ENCODE measurements at regions not wholly inside any gene's neighbourhood (a gene's known extent, or its start where the extent isn't known, plus 50 kb on each side); places are given as distances from the start of the nearest gene placed in this dataset.
"Not testable (repeated sequence)": the region's sequence is repeated elsewhere in the genome, so short reads cannot be mapped to it uniquely, and the experiment has no call there.

- TF ChIP-seq MYC (IDR thresholded peaks at IDR 0.05; ENCODE audit: low read depth, low read length) = no peak
- TF ChIP-seq MAX (IDR thresholded peaks at IDR 0.05; ENCODE audit: low read depth, low read length) = no peak
- no peak for TF ChIP-seq CTCF (IDR thresholded peaks at IDR 0.05; ENCODE audit: low read depth, low read length)
- no peak for TF ChIP-seq POLR2A (IDR thresholded peaks at IDR 0.05; ENCODE audit: extremely low read depth, insufficient read length)
- no peak for DNase-seq (ENCODE audit: low read depth)
- no peak overlapping the region for H3K4me3 ChIP-seq (ENCODE audit: low read depth, low read length)
Measured at GRCh38 chr1:30162565-30162964, 560.8 kb downstream of the MATN1 start.

GRCh38 chr1:30161953-30162352, 561.4 kb downstream of the MATN1 start:
- H3K4me3 ChIP-seq (ENCODE audit: low read depth, low read length) = no peak overlapping the region
- no peak for TF ChIP-seq CTCF (IDR thresholded peaks at IDR 0.05; ENCODE audit: low read depth, low read length)
- TF ChIP-seq POLR2A (IDR thresholded peaks at IDR 0.05; ENCODE audit: extremely low read depth, insufficient read length) = no peak
- no peak for TF ChIP-seq MYC (IDR thresholded peaks at IDR 0.05; ENCODE audit: low read depth, low read length)
- no peak for TF ChIP-seq MAX (IDR thresholded peaks at IDR 0.05; ENCODE audit: low read depth, low read length)
- no peak for DNase-seq (ENCODE audit: low read depth)

GRCh38 chr1:30160999-30161689, 562.2 kb downstream of the MATN1 start:
- no peak for TF ChIP-seq CTCF (IDR thresholded peaks at IDR 0.05; ENCODE audit: low read depth, low read length)
- no peak overlapping the region for H3K4me3 ChIP-seq (ENCODE audit: low read depth, low read length)
- no peak for DNase-seq (ENCODE audit: low read depth)

GRCh38 chr1:30159015-30159414, 564.4 kb downstream of the MATN1 start:
- DNase-seq (ENCODE audit: low read depth) = no peak

GRCh38 chr1:30155698-30156097, 567.7 kb downstream of the MATN1 start:
- not testable (repeated sequence) for DNase-seq (ENCODE audit: low read depth); H3K4me3 ChIP-seq (ENCODE audit: low read depth, low read length)

More at GRCh38 chr1:30159015-30159414, 564.4 kb downstream of the MATN1 start:
- TF ChIP-seq POLR2A (IDR thresholded peaks at IDR 0.05; ENCODE audit: extremely low read depth, insufficient read length) = no peak
- TF ChIP-seq CTCF (IDR thresholded peaks at IDR 0.05; ENCODE audit: low read depth, low read length) = no peak
- TF ChIP-seq MAX (IDR thresholded peaks at IDR 0.05; ENCODE audit: low read depth, low read length) = no peak
- no peak for TF ChIP-seq MYC (IDR thresholded peaks at IDR 0.05; ENCODE audit: low read depth, low read length)
- H3K4me3 ChIP-seq (ENCODE audit: low read depth, low read length) = no peak overlapping the region

GRCh38 chr1:30155253-30155652, 568.1 kb downstream of the MATN1 start:
- not testable (repeated sequence) for DNase-seq (ENCODE audit: low read depth); H3K4me3 ChIP-seq (ENCODE audit: low read depth, low read length)

GRCh38 chr1:30153743-30154449, 569.5 kb downstream of the MATN1 start:
- no peak overlapping the region for H3K4me3 ChIP-seq (ENCODE audit: low read depth, low read length)
- no peak for TF ChIP-seq MYC (IDR thresholded peaks at IDR 0.05; ENCODE audit: low read depth, low read length)
- TF ChIP-seq CTCF (IDR thresholded peaks at IDR 0.05; ENCODE audit: low read depth, low read length) = no peak
- no peak for TF ChIP-seq POLR2A (IDR thresholded peaks at IDR 0.05; ENCODE audit: extremely low read depth, insufficient read length)
- no peak for TF ChIP-seq MAX (IDR thresholded peaks at IDR 0.05; ENCODE audit: low read depth, low read length)
- no peak for DNase-seq (ENCODE audit: low read depth)

All from NB4 (cell line).